PC-9 (cell line): ENCODE measurements at regions not wholly inside any gene's neighbourhood (a gene's known extent, or its start where the extent isn't known, plus 50 kb on each side); places are given as distances from the start of the nearest gene placed in this dataset.

ENCODE experiments used
- CTCF ChIP-seq: fragments of 200-600 bp; sonication (generic); conservative IDR thresholded peaks from 2 replicates; pipeline ENCODE4 v1.6.1; 2017; ENCODE audit warnings: mixed run types, antibody characterized with exemption, mild to moderate bottlenecking, moderate library complexity
- EZH2 ChIP-seq: fragments of 200-600 bp; sonication (generic); IDR thresholded peaks from 2 replicates; pipeline ENCODE4 v1.8.0; 2017; ENCODE audit warnings: antibody characterized with exemption, low read depth

GRCh38 chr9:26684029-26684428 is 208.6 kb downstream of the CAAP1 start:
- TF ChIP-seq EZH2 (no peak), CTCF (no peak)
